HCT116 (cell line): ENCODE measurements at regions not wholly inside any gene's neighbourhood (a gene's known extent, or its start where the extent isn't known, plus 50 kb on each side); places are given as distances from the start of the nearest gene placed in this dataset.

Experiments
- ATAC-seq: fragments of 200-7000 bp; cut with Tn5 transposase; 2 replicates; pipeline ENCODE4 v1.9.1; 2020; ENCODE audit warnings: mild to moderate bottlenecking, moderate library complexity
- BruUV-seq: library from RNA; stranded (reverse); fragments of 400-500 nt; replicated peaks from 2 replicates; lab custom pipeline; 2021; lab: Mats Ljungman, UMichigan
- CTCF ChIA-PET: fragments of 300-600 bp; sonication (Branson Sonifier 250); formaldehyde crosslinking; loops from one replicate; lab custom pipeline; 2021; ENCODE audit warnings: antibody characterized with exemption; lab: Charles Lee
- POLR2A ChIA-PET: fragments of 300-600, 350-600 bp; sonication (Branson Sonifier 250); formaldehyde crosslinking; loops from one replicate; lab custom pipeline; 2021; ENCODE audit warnings: antibody characterized with exemption; lab: Charles Lee
- RAD21 ChIA-PET, 2 experiments: fragments of 300-600 bp; sonication (Branson Sonifier 250); formaldehyde crosslinking; loops; one replicate each; lab custom pipeline; 2023; ENCODE audit warnings: low total read pairs in 2 of 2; ENCODE audit not compliant: uncharacterized antibody in 2 of 2, unreplicated experiment in 2 of 2, low non-redundant PET in 1 of 2; lab: Charles Lee
- DNase-seq: peaks from one replicate; pipeline ENCODE4 v3.0.0-alpha.2; 2010; ENCODE audit warnings: low read depth, low spot score
- H2AFZ ChIP-seq: fragments of 200-600 bp; shearing (Covaris generic), sonication (generic); 2 replicates; pipeline ENCODE4 v1.6.1; 2017; ENCODE audit warnings: low read depth, mixed run types, mixed read lengths, antibody characterized with exemption, low read length; ENCODE audit not compliant: poor library complexity, severe bottlenecking
- H3K27ac ChIP-seq: 2 replicates; pipeline ENCODE4 v1.5.1; 2012; ENCODE audit warnings: low read depth, low read length
- H3K27me3 ChIP-seq: fragments of 200-600 bp; sonication (generic); 2 replicates; pipeline ENCODE4 v1.6.1; 2016; ENCODE audit warnings: mixed run types, low read length, mixed read lengths; ENCODE audit not compliant: insufficient read depth
- H3K36me3 ChIP-seq, 2 experiments: fragments of 200-500 bp in 1 of 2; fragments of 200-600 bp in 1 of 2; sonication (Bioruptor generic) in 1 of 2; sonication (generic) in 1 of 2; 2 replicates each; pipeline versions ENCODE4 v1.5.1 to v1.6.1; 2014 to 2016; ENCODE audit warnings: low read length in 2 of 2, inconsistent platforms in 1 of 2, mixed read lengths in 1 of 2, mixed run types in 1 of 2; ENCODE audit not compliant: insufficient read depth in 2 of 2, control insufficient read depth in 1 of 2
- H3K4me1 ChIP-seq, 2 experiments: fragments of 200-600 bp in 1 of 2; sonication (generic) in 1 of 2; 2 replicates each; pipeline versions ENCODE4 v1.5.1 to v1.6.1; 2012 to 2017; ENCODE audit warnings: low read length in 2 of 2, inconsistent platforms in 1 of 2, mild to moderate bottlenecking in 1 of 2, mixed read lengths in 1 of 2, mixed run types in 1 of 2, moderate library complexity in 1 of 2; ENCODE audit not compliant: insufficient read depth in 2 of 2, control insufficient read depth in 1 of 2
- H3K4me2 ChIP-seq: fragments of 200-600 bp; sonication (generic); 2 replicates; pipeline ENCODE4 v1.6.1; 2017; ENCODE audit warnings: mixed run types, low read length, mixed read lengths
- H3K4me3 ChIP-seq, 2 experiments: fragments of 200-600 bp in 1 of 2; sonication (generic) in 1 of 2; replicated peaks in 1 of 2; 2 replicates each; pipeline ENCODE4 v1.5.1; 2011 to 2016; ENCODE audit warnings: low read length in 2 of 2, control low read depth in 1 of 2, low read depth in 1 of 2, mild to moderate bottlenecking in 1 of 2, mixed read lengths in 1 of 2, mixed run types in 1 of 2
- H3K79me2 ChIP-seq: fragments of 200-600 bp; sonication (generic); 2 replicates; pipeline ENCODE4 v1.6.1; 2017; ENCODE audit warnings: mild to moderate bottlenecking, mixed run types, low read length, moderate library complexity, mixed read lengths; ENCODE audit not compliant: insufficient read depth
- H3K9ac ChIP-seq: fragments of 200-600 bp; sonication (generic); 2 replicates; pipeline ENCODE4 v1.6.1; 2016; ENCODE audit warnings: low read length, mixed read lengths
- H3K9me2 ChIP-seq: fragments of 200-600 bp; sonication (generic), shearing (Covaris generic); 2 replicates; pipeline ENCODE4 v1.6.1; 2017; ENCODE audit warnings: mixed run types, mild to moderate bottlenecking, moderate library complexity; ENCODE audit not compliant: insufficient read depth
- H3K9me3 ChIP-seq, 2 experiments: fragments of 200-500 bp in 1 of 2; fragments of 200-600 bp in 1 of 2; sonication (Bioruptor generic) in 1 of 2; sonication (generic) in 1 of 2; 2 replicates each; pipeline ENCODE4 v1.6.1; 2014 to 2017; ENCODE audit warnings: low read length in 2 of 2, mixed read lengths in 2 of 2, inconsistent platforms in 1 of 2, low read depth in 1 of 2, mild to moderate bottlenecking in 1 of 2, mixed run types in 1 of 2, moderate library complexity in 1 of 2; ENCODE audit not compliant: control insufficient read depth in 1 of 2, insufficient read depth in 1 of 2
- H4K20me1 ChIP-seq: fragments of 200-600 bp; sonication (generic), shearing (Covaris generic); 2 replicates; pipeline ENCODE4 v1.6.1; 2017; ENCODE audit warnings: mixed run types, mild to moderate bottlenecking, moderate library complexity; ENCODE audit not compliant: insufficient read depth
- ATF3 ChIP-seq: IDR thresholded peaks from 2 replicates; pipeline ENCODE4 v1.6.1; 2012
- CBX3 ChIP-seq: IDR thresholded peaks from 2 replicates; pipeline ENCODE4 v1.6.1; 2012; ENCODE audit warnings: low read depth
- ELF1 ChIP-seq: IDR thresholded peaks from 2 replicates; pipeline ENCODE4 v1.6.1; 2012; ENCODE audit warnings: low read depth, borderline replicate concordance
- EZH2phosphoT487 ChIP-seq: fragments of 200-600 bp; IDR thresholded peaks from 2 replicates; pipeline ENCODE4 v1.6.1; 2018; ENCODE audit warnings: antibody characterized with exemption, borderline replicate concordance
- POLR2A ChIP-seq: IDR thresholded peaks from 2 replicates; pipeline ENCODE4 v1.7.0; 2011; ENCODE audit warnings: borderline replicate concordance; ENCODE audit not compliant: insufficient read depth, insufficient read length; ENCODE audit errors: extremely low read depth
- POLR2AphosphoS5 ChIP-seq: IDR thresholded peaks from 2 replicates; pipeline ENCODE4 v1.6.1; 2011; ENCODE audit warnings: mild to moderate bottlenecking, low read depth, low read length, moderate library complexity
- RAD21 ChIP-seq: IDR thresholded peaks from 2 replicates; pipeline ENCODE4 v1.6.1; 2012; ENCODE audit warnings: low read depth, mild to moderate bottlenecking
- SIN3A ChIP-seq: IDR thresholded peaks from 2 replicates; pipeline ENCODE4 v1.6.1; 2012; ENCODE audit warnings: low read depth
- SRF ChIP-seq: IDR thresholded peaks from 2 replicates; pipeline ENCODE4 v1.6.1; 2012; ENCODE audit warnings: low read depth
- TCF7L2 ChIP-seq: IDR thresholded peaks from 2 replicates; pipeline ENCODE4 v1.7.0; 2011; ENCODE audit warnings: borderline replicate concordance, inconsistent platforms; ENCODE audit not compliant: insufficient read depth, insufficient read length; ENCODE audit errors: extremely low read depth
- YY1 ChIP-seq: IDR thresholded peaks from 2 replicates; pipeline ENCODE4 v1.6.1; 2011; ENCODE audit warnings: low read length, low read depth, moderate library complexity, mild to moderate bottlenecking; ENCODE audit not compliant: insufficient replicate concordance; ENCODE audit errors: extremely low read depth
- ZFX ChIP-seq: fragments of 450-650 bp; IDR thresholded peaks from 2 replicates; pipeline ENCODE4 v1.6.1; 2017
- intact Hi-C: fragments of 100-400 bp; cut with micrococcal nuclease; formaldehyde crosslinking; loops from 2 replicates; pipeline ENCODE4 v1.10.0; 2022
- TF ChIP-seq, protein P1 (sequence below), 3 experiments: fragments of 200-600 bp in 1 of 3; sonication (generic) in 1 of 3; IDR thresholded peaks in 2 of 3; conservative IDR thresholded peaks in 1 of 3; 2 replicates each; pipeline ENCODE4 v1.5.1; 2012 to 2017; ENCODE audit warnings: low read depth in 2 of 3, low read length in 2 of 3, antibody characterized with exemption in 1 of 3, borderline replicate concordance in 1 of 3, control low read depth in 1 of 3, mild to moderate bottlenecking in 1 of 3, mixed read lengths in 1 of 3, mixed run types in 1 of 3, moderate library complexity in 1 of 3; ENCODE audit not compliant: insufficient read depth in 1 of 3

DNA sequence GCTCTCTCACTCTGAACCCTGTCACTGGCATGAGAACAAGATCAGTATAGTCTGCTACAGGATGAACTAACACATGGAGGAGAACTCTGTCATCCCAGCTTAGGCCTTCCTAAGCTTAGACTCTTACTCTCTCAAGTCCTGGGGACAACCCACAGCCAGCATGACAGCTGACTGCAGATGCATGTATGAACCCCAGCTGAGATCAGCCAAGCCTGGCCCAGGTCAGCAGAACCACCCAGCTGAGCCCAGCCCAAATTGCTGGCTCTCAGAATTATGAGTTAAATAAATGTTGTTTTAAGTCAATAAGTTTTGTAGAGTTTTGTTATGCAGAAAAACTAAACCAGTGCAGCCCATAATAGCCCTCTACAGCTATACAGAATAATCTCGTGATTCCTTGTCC is 287.3 kb downstream of the TNS1 start (continued):
- TF ChIP-seq, protein P1, sequence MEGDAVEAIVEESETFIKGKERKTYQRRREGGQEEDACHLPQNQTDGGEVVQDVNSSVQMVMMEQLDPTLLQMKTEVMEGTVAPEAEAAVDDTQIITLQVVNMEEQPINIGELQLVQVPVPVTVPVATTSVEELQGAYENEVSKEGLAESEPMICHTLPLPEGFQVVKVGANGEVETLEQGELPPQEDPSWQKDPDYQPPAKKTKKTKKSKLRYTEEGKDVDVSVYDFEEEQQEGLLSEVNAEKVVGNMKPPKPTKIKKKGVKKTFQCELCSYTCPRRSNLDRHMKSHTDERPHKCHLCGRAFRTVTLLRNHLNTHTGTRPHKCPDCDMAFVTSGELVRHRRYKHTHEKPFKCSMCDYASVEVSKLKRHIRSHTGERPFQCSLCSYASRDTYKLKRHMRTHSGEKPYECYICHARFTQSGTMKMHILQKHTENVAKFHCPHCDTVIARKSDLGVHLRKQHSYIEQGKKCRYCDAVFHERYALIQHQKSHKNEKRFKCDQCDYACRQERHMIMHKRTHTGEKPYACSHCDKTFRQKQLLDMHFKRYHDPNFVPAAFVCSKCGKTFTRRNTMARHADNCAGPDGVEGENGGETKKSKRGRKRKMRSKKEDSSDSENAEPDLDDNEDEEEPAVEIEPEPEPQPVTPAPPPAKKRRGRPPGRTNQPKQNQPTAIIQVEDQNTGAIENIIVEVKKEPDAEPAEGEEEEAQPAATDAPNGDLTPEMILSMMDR (IDR thresholded peaks at IDR 0.05 in 2 of 3, conservative IDR thresholded peaks at IDR 0.05 in 1 of 3; ENCODE audit: borderline replicate concordance in 1 of 3, insufficient read depth in 1 of 3, low read depth in 2 of 3, low read length in 2 of 3): no peak
- TF ChIP-seq TCF7L2: no peak
- TF ChIP-seq ZFX: no peak
- no peak for TF ChIP-seq CBX3
- TF ChIP-seq YY1: no peak
- no peak for TF ChIP-seq POLR2A
- TF ChIP-seq SIN3A: no peak
- no peak for TF ChIP-seq ATF3
- TF ChIP-seq, all 23 proteins: peak for 0

DNA sequence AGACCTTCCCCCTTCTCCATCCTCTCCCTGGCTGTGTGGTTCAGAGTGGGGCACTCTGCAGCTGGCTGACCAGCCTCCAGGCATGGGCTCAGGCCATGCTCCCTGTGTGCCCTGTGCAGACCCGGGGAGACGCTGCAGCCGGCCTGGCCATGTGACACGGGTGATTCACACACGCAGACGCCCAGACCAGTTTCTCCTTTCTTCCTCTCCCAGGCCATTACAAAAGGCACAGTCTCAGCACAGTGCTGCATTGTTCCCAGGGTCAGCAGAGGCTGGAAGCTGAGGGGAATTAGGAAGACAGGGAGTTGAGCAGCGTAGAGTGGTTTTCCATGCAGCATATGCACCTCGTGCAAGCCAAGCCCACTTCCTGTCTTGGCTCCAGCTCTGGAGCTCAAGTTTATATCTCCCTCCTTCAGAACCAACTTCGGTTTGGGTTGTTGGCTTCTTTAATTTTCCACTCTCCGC is 288.5 kb downstream of the TNS1 start:
- Histone ChIP-seq H3K9me2 (no peaks in the 10 kb centered on the region), H2AFZ (no peak overlapping the region), H3K27me3 (peaks cover 38% of the 10 kb centered on the region), H3K79me2 (no peaks in the 10 kb centered on the region), H3K36me3 (no peaks in the 10 kb centered on the region), H3K4me2 (no peak overlapping the region), H3K4me3 (no peak overlapping the region), H3K27ac (no peak overlapping the region), H4K20me1 (no peaks in the 10 kb centered on the region), H3K9me3 (no peaks in the 10 kb centered on the region), H3K9ac (no peak overlapping the region), H3K4me1 (no peaks in the 10 kb centered on the region)
- no peak for TF ChIP-seq TCF7L2
- no peak for TF ChIP-seq RAD21
- TF ChIP-seq, protein P1 (IDR thresholded peaks at IDR 0.05 in 2 of 3, conservative IDR thresholded peaks at IDR 0.05 in 1 of 3; ENCODE audit: borderline replicate concordance in 1 of 3, insufficient read depth in 1 of 3, low read depth in 2 of 3, low read length in 2 of 3): no peak
- TF ChIP-seq CBX3: no peak
- no peak for TF ChIP-seq POLR2A
- TF ChIP-seq ZFX: no peak
- no peak for TF ChIP-seq SRF
- no peak for TF ChIP-seq SIN3A
- no peak for TF ChIP-seq EZH2phosphoT487
- no peak for TF ChIP-seq ELF1
- TF ChIP-seq POLR2AphosphoS5: no peak
- RAD21 ChIA-PET: no interaction called here
- POLR2A ChIA-PET: no interaction called here
- no peak for DNase-seq
- CTCF ChIA-PET: interaction anchor here (2.2 kb wide), 1 partner anchor 1016 kb away, joined by 9 read pairs; no protein-coding TSS in a partner anchor
- ATAC-seq: peak; percentile 14; the same call in 1 of the 2 replicates
- no TSS peak for BruUV-seq
- intact Hi-C loops: loop anchor here (5.0 kb wide), 4 partner anchors 552 to 1197 kb away; partner anchors contain the start of gene IGFBP5
